Spinal cord (tissue), 9 donors: ENCODE measurements at regions not wholly inside any gene's neighbourhood (a gene's known extent, or its start where the extent isn't known, plus 50 kb on each side); places are given as distances from the start of the nearest gene placed in this dataset.

Experiments used
- DNase-seq, 6 donors: peaks; one replicate each; pipeline versions ENCODE4 v3.0.0 to v3.0.0-alpha.2; 2013 to 2015; ENCODE audit warnings: low spot score in 6 of 6, low read depth in 4 of 6
- H3K27ac ChIP-seq: one replicate; pipeline ENCODE4 v1.5.1; 2013; ENCODE audit warnings: low read depth, low read length, control low read depth
- H3K27me3 ChIP-seq: one replicate; pipeline ENCODE4 v1.6.1; 2013; ENCODE audit warnings: low read length; ENCODE audit not compliant: control insufficient read depth, insufficient read depth
- H3K36me3 ChIP-seq: one replicate; pipeline ENCODE4 v1.6.1; 2013; ENCODE audit warnings: low read length; ENCODE audit not compliant: control insufficient read depth, insufficient read depth
- H3K4me1 ChIP-seq: one replicate; pipeline ENCODE4 v1.6.1; 2013; ENCODE audit warnings: low read length; ENCODE audit not compliant: control insufficient read depth, insufficient read depth
- H3K4me3 ChIP-seq: one replicate; pipeline ENCODE4 v1.5.1; 2013; ENCODE audit warnings: low read depth, low read length, control low read depth
- H3K9me3 ChIP-seq: one replicate; pipeline ENCODE4 v1.6.1; 2013; ENCODE audit warnings: low read length; ENCODE audit not compliant: control insufficient read depth, insufficient read depth
- WGBS: methylation state at CpG from one replicate; pipeline ENCODE4 v1.1.5; 2013; ENCODE audit warnings: missing lambda C conversion rate; ENCODE audit not compliant: insufficient coverage; 5-methylcytosine and 5-hydroxymethylcytosine counted together
- donor health status: healthy.

DNA sequence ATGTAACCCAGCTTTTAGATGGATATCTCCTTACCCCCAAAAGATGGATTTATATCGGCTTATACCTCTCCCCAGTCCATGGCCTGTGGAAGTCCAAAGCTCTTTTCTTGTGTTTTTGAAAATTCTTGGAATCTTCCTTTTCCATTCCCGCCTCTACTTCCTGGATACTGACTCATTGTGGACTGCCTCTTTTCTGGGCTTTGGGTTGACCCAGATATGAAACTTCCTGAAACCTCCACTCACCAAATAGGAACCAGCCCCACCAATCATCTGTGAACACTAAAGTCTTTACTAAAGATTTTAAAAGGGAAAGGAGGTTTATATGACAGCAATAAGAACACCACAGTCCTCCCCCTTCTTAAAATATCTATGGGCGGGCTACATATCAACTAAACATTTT is 163.4 kb upstream of the SYN3 start:
- no peaks in the 10 kb centered on the region for H3K4me1 ChIP-seq
- DNase-seq: no peak
- H3K27me3 ChIP-seq: no peaks in the 10 kb centered on the region
- WGBS: 100% methylated on average over 1 of the region's 3 CpGs
- H3K27ac ChIP-seq: no peak overlapping the region
- no peak overlapping the region for H3K4me3 ChIP-seq
- no peaks in the 10 kb centered on the region for H3K9me3 ChIP-seq
- H3K36me3 ChIP-seq: no peaks in the 10 kb centered on the region

DNA sequence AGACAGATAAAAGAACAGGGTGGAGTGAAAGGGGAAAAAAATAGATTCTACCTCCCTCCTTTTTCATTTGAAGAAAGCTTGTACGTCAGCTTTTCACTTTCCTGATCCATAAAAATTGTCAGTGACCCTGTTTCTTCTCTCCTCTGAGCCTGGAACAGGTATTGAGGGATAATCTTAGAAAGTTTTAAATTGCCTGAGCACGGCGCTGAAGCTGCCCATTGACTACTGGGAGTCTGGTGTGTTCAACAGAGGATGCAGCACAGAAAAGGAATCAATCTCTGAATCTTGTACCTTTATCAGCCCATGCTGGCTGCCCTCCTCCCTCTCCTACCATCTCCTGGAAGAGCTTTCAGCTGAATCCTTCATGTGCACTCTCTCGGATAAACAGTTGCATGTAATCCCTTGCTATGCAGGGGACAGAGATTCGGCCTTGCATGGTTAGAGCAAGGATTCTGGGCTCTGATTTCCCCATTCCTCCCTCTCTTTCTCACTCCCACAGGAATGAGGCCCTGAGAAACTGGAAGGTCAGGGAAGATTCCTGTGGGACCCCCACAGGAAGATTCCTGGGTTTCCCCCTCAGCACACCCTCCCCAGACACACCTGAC is 162.4 kb upstream of the SYN3 start:
- Histone ChIP-seq H3K4me1 (no peaks in the 10 kb centered on the region), H3K36me3 (no peaks in the 10 kb centered on the region), H3K27ac (no peak overlapping the region), H3K9me3 (no peaks in the 10 kb centered on the region), H3K27me3 (no peaks in the 10 kb centered on the region), H3K4me3 (no peak overlapping the region)
- 64% methylated on average over 4 of the region's 5 CpGs for WGBS
- DNase-seq: peak in 1 of 6 donors; percentile 59

DNA sequence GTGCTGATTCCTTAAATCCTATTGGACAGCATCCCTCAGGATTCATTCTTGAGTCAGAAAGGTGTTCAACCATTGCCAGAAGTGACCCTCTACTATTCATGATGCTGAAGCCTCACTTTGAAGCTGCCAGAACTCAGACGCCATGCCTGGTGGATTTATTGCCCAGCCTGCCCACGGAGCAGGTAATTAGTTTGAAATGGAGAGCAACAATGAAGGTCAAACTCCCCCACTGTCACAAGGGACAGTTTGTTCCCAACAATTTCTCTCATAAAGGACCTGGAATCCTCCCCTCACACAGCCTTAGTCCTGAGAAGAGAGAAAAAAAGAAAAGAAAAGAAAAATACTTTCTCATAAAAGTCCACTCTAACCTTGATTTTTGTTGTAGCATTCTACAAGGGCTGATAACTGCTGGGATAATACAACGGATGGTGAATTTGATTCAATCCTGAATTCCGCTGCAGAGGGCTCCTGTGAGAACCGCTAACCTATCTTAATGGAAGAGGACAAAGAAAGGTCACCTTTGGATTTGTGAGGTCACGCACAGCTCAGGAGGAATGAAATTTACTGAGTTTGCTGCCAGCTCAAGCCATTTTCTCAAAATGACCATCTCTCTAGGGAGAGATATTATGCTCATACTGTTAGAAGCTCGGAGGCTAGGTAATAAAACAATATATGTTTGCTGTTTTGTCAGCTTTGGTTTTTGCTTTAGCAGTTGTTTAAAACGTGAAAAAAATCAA is 161.6 kb upstream of the SYN3 start:
- DNase-seq: peak in 1 of 6 donors; percentile 64
- H3K4me1 ChIP-seq: no peaks in the 10 kb centered on the region
- H3K9me3 ChIP-seq: no peaks in the 10 kb centered on the region
- no peaks in the 10 kb centered on the region for H3K27me3 ChIP-seq
- no peak overlapping the region for H3K27ac ChIP-seq
- WGBS: 66% methylated on average over 3 of the region's 8 CpGs
- H3K36me3 ChIP-seq: no peaks in the 10 kb centered on the region
- H3K4me3 ChIP-seq: no peak overlapping the region

DNA sequence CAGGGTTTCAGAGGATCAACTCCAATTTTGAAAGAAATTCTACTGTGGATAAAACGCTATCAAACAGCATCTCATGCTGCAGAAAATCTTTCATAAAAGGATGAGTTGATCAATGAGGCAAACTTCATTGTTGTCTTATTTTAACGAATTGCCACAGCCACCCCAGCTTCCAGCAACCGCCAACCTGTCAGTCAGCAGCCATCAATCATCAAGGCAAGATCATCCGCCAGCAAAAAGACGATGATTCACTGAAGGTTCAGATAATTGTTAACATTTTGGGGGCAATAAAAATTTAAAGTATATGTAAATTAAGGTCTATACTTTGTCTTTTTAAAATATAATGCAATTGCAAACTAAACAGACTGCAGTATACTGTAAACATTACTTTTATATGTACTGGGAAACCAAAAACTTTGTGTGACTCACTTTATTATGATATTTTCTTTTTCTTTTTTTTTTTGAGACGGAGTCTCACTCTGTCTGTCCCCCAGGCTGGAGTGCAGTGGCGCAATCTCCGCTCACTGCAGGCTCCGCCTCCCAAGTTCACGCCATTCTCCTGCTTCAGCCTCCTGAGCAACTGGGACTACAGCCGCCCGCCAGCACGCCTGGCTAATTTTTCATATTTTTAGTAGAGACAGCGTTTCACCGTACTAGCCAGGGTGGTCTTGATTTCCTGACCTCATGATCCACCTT is 155.3 kb upstream of the SYN3 start:
- WGBS: over 99% methylated on average over 11 of the region's 15 CpGs
- H3K9me3 ChIP-seq: no peaks in the 10 kb centered on the region
- peaks cover 6% of the 10 kb centered on the region for H3K4me1 ChIP-seq
- DNase-seq: no peak
- no peaks in the 10 kb centered on the region for H3K36me3 ChIP-seq
- H3K27me3 ChIP-seq: no peaks in the 10 kb centered on the region
- H3K4me3 ChIP-seq: no peak overlapping the region
- no peak overlapping the region for H3K27ac ChIP-seq

DNA sequence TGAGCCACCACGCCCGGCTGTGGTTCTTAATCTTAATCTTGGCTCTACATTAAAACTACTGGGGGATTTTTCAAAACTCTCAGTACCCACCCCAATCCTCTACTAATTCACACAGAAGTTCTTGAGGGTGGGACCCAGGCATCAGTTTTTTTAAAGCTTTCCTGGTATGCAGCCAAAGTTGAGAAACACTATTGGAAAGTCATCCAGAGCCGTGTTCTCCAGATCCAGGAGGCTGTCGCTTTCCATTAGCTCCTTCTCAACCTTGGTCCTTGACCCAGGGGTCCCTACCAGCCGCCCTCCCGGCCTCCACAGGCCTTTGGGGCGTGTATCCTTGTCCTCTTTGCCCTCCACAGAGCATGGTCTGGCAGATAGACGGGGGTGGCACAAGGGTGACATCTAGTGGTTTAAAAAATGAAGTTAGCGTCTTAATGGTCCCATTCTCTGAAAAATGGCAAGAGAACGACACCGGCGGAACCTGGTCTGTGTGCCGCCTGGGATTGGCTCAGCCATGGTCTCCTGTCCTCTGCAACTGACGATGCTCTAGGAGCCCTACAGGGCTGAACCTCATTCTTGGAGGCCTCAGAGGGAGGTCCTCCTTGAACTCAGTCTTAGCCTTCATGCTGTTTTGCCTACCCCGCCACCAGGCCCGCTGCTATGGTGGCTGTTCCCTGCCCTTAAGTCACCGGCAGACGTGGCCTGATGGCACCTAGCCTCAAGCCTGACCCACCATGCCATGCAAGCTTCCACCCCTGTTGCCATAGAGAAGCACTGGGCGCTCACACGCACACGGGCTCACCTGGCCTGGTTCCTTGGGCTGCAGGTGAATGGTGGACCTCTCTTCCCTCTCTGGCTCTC is 152.0 kb upstream of the SYN3 start:
- Histone ChIP-seq H3K9me3 (no peaks in the 10 kb centered on the region), H3K27ac (no peak overlapping the region), H3K4me3 (no peak overlapping the region), H3K36me3 (no peaks in the 10 kb centered on the region), H3K4me1 (peaks cover 6% of the 10 kb centered on the region), H3K27me3 (no peaks in the 10 kb centered on the region)
- WGBS: 48% methylated on average over 21 of the region's 21 CpGs
- peak in 4 of 6 donors; percentile 9 to 85 (median 40) for DNase-seq

DNA sequence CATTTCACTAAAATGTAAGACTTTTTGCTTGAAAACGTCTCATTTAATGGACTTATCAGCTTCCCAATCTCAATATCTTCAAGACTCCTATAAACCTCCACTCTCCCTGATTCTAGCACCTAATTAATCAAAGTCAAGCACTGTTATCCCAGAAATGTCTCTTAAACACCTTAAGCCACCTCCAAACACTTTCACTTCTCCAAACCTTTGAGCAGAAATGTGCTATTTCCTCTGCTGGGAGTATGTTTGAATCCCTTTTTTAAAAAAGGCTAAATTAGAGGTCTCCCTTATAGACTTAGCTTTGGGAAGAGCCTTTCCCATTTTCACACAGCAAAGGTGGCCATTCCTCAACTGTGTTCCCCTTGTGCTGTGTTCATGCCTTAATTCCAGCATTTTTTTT is 146.2 kb upstream of the SYN3 start:
- Histone ChIP-seq H3K9me3 (no peaks in the 10 kb centered on the region), H3K4me3 (no peak overlapping the region), H3K27ac (no peak overlapping the region), H3K36me3 (no peaks in the 10 kb centered on the region), H3K4me1 (no peaks in the 10 kb centered on the region), H3K27me3 (peaks cover 3% of the 10 kb centered on the region)
- DNase-seq: no peak
- 50% methylated on average over 1 of the region's 1 CpG for WGBS

DNA sequence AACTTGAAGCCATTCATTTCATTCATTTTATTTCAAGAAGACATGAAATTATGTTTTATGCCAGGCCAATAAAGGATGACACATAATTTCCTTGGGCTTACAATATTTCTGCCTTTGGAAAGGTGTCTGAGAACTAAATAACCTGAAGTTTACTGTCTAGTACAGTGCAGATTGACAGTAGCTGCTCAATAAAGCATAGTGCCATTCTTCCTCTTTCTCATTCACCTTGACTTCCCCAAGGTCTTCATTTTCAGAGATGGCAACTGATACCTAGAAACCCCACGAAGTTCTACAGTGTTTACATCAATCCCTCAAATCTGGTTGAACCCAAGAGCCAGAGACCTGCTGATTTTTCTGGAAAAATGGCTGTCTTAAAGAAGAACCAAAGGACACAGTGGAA is 144.3 kb upstream of the SYN3 start:
- no peaks in the 10 kb centered on the region for H3K4me1 ChIP-seq
- no CpG with 5 or more reads among the region's 1 CpG for WGBS
- H3K9me3 ChIP-seq: no peaks in the 10 kb centered on the region
- no peak overlapping the region for H3K4me3 ChIP-seq
- H3K27ac ChIP-seq: no peak overlapping the region
- DNase-seq: no peak
- no peaks in the 10 kb centered on the region for H3K36me3 ChIP-seq
- peaks cover 3% of the 10 kb centered on the region for H3K27me3 ChIP-seq

DNA sequence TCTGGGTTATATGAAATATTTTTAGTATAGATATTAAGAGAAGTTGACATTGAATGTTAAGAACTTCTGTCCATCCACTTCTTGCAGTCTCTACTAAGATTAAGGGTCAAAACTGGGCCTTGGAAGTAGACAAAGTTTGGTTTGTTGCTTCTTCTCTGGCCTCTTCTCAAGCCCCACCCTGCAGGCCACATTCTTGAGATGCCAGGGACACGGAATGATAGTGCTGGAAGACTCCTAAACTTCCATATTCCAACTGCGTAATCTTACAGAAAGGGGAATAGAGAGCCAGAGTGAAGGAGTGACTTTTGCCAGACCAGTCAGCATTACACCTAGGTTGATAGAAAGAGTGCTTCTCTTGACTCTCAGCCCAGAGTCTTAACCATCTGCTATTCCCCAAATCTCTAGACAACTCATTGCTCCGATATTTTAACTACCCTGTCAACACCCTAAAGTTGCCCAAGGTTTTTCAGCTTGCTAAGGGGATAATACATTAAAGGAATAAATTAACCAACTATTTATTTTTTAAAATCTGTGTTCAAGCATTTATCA is 136.4 kb upstream of the SYN3 start:
- no peaks in the 10 kb centered on the region for H3K9me3 ChIP-seq
- peak in 1 of 6 donors; percentile 26 for DNase-seq
- no peaks in the 10 kb centered on the region for H3K4me1 ChIP-seq
- H3K27me3 ChIP-seq: no peaks in the 10 kb centered on the region
- no peaks in the 10 kb centered on the region for H3K36me3 ChIP-seq
- H3K27ac ChIP-seq: no peak overlapping the region
- no peak overlapping the region for H3K4me3 ChIP-seq
- WGBS: no CpG with 5 or more reads among the region's 3 CpGs

DNA sequence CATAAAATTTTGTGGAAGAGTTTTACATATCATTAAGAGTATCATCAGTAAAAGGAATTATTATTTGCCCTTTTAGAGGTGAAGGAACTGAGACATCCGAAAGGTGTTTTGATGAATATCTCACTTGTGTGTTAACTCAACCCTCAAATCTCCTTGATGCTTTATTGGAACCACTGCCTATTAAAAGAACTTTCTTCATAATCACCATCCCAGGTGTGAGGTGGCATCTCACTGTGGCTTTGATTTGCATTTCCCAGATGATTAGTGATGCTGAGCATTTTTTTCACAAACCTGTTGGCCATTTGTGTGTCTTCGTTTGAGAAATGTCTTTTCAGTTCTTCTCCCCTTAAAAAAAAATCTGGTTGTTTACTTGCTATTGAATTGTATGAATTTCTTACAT is 134.0 kb upstream of the SYN3 start:
- no peaks in the 10 kb centered on the region for H3K36me3 ChIP-seq
- no peaks in the 10 kb centered on the region for H3K27me3 ChIP-seq
- WGBS: no CpG with 5 or more reads among the region's 2 CpGs
- H3K9me3 ChIP-seq: no peaks in the 10 kb centered on the region
- H3K4me3 ChIP-seq: no peak overlapping the region
- H3K27ac ChIP-seq: no peak overlapping the region
- no peaks in the 10 kb centered on the region for H3K4me1 ChIP-seq
- DNase-seq: no peak
